Testis (tissue), 2 donors: ENCODE measurements at regions not wholly inside any gene's neighbourhood (a gene's known extent, or its start where the extent isn't known, plus 50 kb on each side); places are given as distances from the start of the nearest gene placed in this dataset.

Experiments
- POLR2A ChIP-seq: fragments of 450-650 bp; IDR thresholded peaks from one replicate; pipeline ENCODE4 v1.6.1; 2017; ENCODE audit warnings: antibody characterized with exemption, mild to moderate bottlenecking, moderate library complexity
- TF ChIP-seq, protein P1 (sequence below), 3 experiments: fragments of 450-650 bp in 2 of 3; fragments of 200-600 bp in 1 of 3; sonication (generic) in 1 of 3; IDR thresholded peaks; one replicate each; pipeline ENCODE4 v1.5.1; 2016 to 2019; ENCODE audit warnings: antibody characterized with exemption in 3 of 3, mild to moderate bottlenecking in 2 of 3, moderate library complexity in 1 of 3

DNA sequence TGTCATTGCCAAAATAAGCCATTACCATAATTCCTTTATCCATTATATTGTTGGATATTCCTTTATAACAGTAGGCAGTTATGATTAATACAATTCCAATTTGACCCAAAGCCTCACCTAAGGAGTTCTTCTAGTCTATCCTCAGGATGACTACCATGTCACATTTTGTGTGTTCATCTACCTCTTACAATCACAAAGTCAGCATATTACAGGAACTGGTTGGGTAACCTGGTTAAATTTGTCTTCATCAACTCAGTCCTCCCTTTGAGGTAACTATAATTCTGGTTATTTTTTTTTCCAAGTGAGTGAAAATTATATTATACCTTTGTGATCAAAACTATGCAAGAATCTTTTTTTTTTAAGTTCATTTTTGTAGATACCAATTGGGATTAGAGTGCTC lies 540.5 kb downstream of the BTBD3 start:
- TF ChIP-seq, protein P1, sequence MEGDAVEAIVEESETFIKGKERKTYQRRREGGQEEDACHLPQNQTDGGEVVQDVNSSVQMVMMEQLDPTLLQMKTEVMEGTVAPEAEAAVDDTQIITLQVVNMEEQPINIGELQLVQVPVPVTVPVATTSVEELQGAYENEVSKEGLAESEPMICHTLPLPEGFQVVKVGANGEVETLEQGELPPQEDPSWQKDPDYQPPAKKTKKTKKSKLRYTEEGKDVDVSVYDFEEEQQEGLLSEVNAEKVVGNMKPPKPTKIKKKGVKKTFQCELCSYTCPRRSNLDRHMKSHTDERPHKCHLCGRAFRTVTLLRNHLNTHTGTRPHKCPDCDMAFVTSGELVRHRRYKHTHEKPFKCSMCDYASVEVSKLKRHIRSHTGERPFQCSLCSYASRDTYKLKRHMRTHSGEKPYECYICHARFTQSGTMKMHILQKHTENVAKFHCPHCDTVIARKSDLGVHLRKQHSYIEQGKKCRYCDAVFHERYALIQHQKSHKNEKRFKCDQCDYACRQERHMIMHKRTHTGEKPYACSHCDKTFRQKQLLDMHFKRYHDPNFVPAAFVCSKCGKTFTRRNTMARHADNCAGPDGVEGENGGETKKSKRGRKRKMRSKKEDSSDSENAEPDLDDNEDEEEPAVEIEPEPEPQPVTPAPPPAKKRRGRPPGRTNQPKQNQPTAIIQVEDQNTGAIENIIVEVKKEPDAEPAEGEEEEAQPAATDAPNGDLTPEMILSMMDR (IDR thresholded peaks at IDR 0.05), result no peak
- TF ChIP-seq POLR2A, result no peak
